Astrocyte of the cerebellum (primary cell): ENCODE measurements at regions not wholly inside any gene's neighbourhood (a gene's known extent, or its start where the extent isn't known, plus 50 kb on each side); places are given as distances from the start of the nearest gene placed in this dataset.
"Not testable (repeated sequence)": the region's sequence is repeated elsewhere in the genome, so short reads cannot be mapped to it uniquely, and the experiment has no call there.

Experiments used
- DNase-seq: peaks from one replicate; pipeline ENCODE4 v3.0.0-alpha.2; 2011; ENCODE audit warnings: low read depth
- H3K4me3 ChIP-seq: 2 replicates; pipeline ENCODE4 v1.5.1; 2011; ENCODE audit warnings: mild to moderate bottlenecking, low read depth, low read length, moderate library complexity
- in situ Hi-C: cut with HindIII; loops from 2 replicates; pipeline ENCODE4 v1.10.0; 2017; ENCODE audit warnings: low sequenced_read_pairs
- TF ChIP-seq, protein P1 (sequence below): IDR thresholded peaks from 2 replicates; pipeline ENCODE4 v1.5.1; 2012; ENCODE audit warnings: low read length, low read depth, moderate library complexity, mild to moderate bottlenecking; ENCODE audit errors: missing control alignments

DNA sequence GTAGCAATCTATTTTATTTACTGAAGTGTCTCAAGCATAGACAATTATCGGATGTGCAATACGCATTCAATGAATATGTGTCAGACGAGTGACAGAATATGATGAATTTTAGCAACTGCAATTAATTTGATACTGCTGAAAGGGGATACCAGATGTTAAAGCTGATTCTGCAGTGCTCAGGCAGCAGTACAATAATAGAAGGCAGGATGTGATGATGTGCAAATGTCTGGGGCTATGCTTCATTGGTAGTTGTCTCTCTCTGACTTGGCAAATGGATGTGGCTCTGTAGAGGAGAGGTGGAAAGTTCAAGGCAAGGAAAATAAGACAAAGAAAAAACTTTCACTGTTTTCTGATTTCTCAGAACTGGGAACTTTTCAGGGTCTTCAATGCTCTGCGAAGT lies 721.2 kb downstream of the CDH18 start:
- in situ Hi-C loops: no loop called here
- TF ChIP-seq, protein P1, sequence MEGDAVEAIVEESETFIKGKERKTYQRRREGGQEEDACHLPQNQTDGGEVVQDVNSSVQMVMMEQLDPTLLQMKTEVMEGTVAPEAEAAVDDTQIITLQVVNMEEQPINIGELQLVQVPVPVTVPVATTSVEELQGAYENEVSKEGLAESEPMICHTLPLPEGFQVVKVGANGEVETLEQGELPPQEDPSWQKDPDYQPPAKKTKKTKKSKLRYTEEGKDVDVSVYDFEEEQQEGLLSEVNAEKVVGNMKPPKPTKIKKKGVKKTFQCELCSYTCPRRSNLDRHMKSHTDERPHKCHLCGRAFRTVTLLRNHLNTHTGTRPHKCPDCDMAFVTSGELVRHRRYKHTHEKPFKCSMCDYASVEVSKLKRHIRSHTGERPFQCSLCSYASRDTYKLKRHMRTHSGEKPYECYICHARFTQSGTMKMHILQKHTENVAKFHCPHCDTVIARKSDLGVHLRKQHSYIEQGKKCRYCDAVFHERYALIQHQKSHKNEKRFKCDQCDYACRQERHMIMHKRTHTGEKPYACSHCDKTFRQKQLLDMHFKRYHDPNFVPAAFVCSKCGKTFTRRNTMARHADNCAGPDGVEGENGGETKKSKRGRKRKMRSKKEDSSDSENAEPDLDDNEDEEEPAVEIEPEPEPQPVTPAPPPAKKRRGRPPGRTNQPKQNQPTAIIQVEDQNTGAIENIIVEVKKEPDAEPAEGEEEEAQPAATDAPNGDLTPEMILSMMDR: no peak
- no peak overlapping the region for H3K4me3 ChIP-seq
- DNase-seq: no peak

DNA sequence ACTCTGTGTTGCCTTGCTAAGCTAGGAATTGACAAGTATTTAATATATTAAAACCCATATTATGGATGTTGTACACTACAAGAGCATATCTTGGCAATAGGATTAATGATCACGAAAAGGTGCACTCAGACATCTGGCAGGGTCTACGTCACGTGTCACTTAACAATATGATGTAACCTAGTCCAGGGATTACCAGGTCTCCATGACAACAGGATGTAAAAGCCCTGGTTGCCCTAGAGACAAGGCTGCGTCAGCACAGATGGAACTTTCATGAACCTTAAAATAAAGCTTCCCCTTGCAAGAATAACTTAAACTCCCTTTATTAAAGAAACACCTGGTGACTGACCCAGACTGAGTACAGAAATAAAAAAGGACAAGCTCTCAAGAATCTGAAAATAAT lies 717.8 kb downstream of the CDH18 start:
- no peak overlapping the region for H3K4me3 ChIP-seq
- TF ChIP-seq, protein P1: no peak
- in situ Hi-C loops: no loop called here
- no peak for DNase-seq

DNA sequence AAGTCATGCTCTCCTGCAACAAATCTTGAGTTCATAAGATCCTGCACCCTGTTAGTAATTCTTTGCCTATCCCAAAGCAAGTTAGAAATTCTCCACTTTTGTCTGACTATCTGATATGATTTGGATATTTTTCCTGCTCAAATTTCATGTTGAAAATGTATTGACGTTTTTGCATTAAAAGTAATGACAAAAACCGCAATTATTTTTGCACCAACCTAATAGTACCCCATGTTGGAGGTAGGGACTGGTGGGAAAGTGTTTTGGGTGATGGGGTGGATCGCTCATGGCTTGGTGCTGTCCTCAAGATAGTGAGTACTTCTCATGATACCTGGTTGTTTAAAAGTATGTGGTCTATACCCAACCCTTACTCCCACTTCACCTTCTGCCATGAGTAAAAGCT lies 713.4 kb downstream of the CDH18 start:
- no peak overlapping the region for H3K4me3 ChIP-seq
- TF ChIP-seq, protein P1: no peak
- in situ Hi-C loops: no loop called here
- no peak for DNase-seq

DNA sequence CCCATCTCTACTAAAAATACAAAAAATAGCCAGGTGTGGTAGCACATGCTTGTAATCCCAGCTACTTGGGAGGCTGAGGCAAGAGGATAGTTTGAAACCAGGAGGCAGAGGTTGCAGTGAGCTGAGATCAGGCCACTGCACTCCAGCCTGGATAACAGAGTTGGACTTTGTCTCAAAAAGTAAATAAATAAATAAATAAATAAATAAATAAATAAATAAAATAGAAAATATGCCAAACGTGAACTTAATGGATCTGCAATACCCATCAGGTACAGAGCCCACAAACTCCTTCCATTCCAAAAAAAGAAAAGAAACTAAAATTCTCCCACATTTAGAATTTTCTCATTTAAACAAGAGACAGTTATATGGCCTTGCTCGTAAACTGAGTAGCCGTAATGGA lies 702.7 kb downstream of the CDH18 start:
- DNase-seq: no peak
- H3K4me3 ChIP-seq: no peak overlapping the region
- in situ Hi-C loops: no loop called here
- TF ChIP-seq, protein P1: no peak

DNA sequence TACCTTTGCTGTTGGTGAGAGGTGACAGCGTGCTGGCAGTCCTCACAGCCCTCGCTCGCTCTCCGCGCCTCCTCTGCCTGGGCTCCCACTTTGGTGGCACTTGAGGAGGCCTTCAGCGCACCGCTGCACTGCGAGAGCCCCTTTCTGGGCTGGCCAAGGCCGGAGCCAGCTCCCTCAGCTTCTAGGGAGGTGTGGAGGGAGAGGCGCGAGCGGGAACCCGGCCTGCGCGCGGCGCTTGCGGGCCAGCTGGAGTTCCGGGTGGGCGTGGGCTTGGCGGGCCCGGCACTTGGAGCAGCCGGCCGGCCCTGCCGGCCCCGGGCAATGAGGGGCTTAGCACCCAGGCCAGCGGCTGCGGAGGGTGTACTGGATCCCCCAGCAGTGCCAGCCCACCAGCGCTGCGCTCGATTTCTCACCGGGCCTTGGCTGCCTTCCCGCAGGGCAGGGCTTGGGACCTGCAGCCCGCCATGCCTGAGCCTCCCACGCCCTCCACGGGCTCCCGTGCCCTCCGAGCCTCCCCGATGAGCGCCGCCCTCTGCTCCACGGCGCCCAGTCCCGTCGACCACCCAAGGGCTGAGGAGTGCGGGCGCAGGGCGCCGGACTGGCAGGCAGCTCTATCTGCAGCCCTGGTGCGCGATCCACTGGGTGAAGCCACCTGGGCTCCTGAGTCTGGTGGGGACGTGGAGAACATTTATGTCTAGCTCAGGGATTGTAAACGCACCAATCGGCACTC lies 700.3 kb downstream of the CDH18 start:
- in situ Hi-C loops, DNase-seq, H3K4me3 ChIP-seq: not testable (repeated sequence)

DNA sequence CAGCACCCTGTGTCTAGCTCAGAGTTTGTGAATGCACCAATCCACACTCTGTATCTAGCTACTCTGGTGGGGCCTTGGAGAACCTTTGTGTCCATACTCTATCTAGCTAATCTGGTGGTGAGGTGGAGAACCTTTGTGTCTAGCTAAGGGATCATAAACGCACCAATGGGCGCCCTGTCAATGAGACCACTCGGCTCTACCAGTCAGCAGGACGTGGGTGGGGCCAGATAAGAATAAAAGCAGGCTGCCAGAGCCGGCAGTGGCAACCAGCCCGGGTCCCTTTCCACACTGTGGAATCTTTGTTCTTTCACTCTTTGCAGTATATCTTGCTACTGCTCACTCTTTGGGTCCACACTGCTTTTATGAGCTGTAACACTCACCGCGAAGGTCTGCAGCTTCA lies 699.7 kb downstream of the CDH18 start:
- DNase-seq, in situ Hi-C loops, H3K4me3 ChIP-seq: not testable (repeated sequence)

DNA sequence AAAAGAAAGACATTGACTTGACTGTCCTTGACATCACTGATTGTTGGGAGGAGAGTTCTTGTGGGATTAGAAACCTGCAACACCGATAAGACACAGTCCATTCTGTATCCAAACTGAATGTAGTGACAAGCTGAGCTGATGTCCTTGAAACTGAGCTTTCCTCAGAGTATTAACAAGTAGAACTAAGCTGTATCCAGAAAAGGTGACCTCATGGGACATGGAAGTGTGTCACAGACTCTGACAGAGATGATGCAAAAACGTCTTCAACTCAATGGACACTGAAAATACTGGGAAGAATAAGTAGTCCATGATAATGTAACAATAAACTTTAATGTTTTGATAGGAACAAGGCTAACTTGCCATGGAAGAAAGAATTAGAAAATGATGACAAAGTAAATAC lies 690.1 kb downstream of the CDH18 start:
- TF ChIP-seq, protein P1: no peak
- in situ Hi-C loops: no loop called here
- H3K4me3 ChIP-seq: no peak overlapping the region
- no peak for DNase-seq

DNA sequence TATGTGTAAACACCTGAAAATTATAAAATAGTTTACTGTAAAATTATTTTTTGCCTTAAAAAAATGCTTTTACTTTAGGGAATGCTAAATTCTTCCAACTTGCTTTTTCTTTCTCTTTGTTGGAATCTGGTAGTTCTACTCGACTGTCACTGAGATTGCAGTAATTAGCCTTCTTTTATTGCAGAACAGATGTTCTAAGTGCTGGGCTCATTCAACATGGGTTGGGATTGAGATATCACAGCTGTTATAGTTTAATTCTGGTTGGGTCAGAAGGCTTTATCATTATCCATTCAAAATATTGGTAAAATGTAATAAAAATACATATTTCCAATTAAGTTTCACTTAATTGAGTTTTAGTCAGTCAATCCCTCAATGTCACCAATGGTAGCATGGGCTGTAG lies 686.7 kb downstream of the CDH18 start:
- TF ChIP-seq, protein P1: no peak
- in situ Hi-C loops: no loop called here
- H3K4me3 ChIP-seq: no peak overlapping the region
- DNase-seq: no peak
